ENCODE measurements at regions not wholly inside any gene's neighbourhood (a gene's known extent, or its start where the extent isn't known, plus 50 kb on each side); places are given as distances from the start of the nearest gene placed in this dataset.

DNA sequence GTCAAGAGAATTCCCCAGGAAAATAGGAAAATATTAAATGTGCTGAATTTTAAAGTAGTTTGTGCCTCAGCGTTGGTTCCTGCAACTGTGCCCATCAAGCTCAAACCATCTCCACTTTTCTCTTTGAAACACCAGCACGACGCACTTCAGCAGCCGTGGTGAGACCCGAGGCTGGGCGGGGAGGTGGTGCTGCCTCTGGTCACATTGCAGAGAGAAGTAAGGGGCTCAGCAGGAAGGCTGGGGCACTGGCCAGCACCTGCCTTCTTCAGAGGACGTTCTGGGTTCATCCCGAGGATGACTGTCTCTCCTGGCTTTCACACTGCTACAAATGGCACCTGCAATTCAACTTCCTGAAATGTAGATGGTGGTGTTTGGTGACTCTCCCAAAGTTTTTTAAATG lies 323.7 kb upstream of the SALL3 start:
- ATAC-seq (no peak), DNase-seq (no peak)

DNA sequence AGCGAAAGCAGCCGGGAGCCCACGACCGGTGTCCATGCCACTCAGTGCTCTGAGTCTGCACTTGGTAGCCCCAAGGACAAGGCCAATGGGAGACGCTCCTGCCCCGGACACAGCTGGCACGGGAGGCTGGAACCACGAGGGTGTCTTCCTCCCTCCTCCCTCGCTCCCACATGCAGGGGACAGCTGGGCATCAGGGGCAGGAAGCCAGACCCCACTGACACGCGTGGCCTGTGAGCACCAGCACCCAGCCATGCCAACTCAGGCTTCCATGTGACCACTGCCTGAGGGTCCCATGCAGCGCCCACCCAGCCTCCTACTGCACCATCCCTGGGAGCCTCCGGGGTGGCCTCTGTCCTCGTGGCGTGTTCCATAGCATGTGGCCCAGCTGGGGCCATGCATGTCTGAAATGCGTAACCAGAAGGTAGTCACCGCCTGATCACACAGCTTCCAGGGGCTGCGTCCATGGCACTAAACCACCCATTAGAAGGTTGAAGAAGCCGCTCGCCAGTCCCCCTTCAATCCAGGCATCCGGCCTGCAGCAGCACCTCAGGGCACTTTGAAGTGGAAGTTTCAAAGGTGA lies 323.2 kb upstream of the SALL3 start:
- DNase-seq: no peak

DNA sequence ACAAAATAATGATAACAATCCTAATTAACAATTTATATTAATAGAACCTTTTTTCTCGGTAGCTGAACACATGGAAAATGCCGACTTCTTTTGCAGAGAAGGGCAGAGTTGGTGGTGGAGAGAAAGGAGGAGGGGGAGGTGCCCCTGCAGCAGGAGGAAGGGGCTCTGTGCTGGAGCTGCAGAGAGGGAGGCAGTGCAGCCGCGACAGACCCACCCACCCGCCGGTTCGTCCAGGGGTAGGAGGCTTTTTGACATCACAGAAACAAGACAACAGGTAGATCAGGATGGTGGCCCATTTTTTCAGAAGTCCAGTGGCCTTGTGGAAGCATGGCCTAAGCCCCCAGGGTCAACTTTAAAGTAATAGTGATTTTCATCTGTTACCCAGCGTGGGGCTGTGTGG lies 321.1 kb upstream of the SALL3 start:
- ATAC-seq (no peak), DNase-seq (no peak)

More for the DNA sequence above, 323.2 kb upstream of the SALL3 start:
- no peak for ATAC-seq

DNA sequence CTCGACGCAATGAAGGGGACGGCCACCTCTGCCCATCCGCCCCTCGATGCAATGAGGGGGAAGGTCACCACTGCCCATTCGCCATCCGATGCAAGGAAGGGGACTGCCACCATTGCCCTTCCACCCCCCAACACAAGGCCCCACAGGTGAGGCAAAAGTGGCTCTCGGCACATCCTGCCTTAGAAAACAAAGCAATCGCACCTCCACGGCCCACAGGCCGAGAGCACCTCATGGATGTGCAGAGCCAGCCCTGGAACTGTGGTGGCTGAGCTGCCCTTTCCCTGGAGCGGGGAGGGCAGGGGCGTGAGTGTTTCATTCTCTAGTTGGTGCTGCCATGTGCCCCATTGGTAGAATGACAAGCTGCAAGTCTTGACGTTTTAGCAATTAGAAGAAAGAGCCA lies 320.6 kb upstream of the SALL3 start:
- ATAC-seq (no peak), DNase-seq (no peak)

- DNase-seq: peak; percentile 22
- ATAC-seq: peak; percentile 19
Observed at GRCh38 chr18:78659748-78660147, 319.9 kb upstream of the SALL3 start.

- ATAC-seq (no peak), DNase-seq (no peak)
Observed at GRCh38 chr18:78660311-78660710, 319.3 kb upstream of the SALL3 start.

- no peak for DNase-seq
- no peak for ATAC-seq
Observed at GRCh38 chr18:78661316-78661715, 318.3 kb upstream of the SALL3 start.

DNA sequence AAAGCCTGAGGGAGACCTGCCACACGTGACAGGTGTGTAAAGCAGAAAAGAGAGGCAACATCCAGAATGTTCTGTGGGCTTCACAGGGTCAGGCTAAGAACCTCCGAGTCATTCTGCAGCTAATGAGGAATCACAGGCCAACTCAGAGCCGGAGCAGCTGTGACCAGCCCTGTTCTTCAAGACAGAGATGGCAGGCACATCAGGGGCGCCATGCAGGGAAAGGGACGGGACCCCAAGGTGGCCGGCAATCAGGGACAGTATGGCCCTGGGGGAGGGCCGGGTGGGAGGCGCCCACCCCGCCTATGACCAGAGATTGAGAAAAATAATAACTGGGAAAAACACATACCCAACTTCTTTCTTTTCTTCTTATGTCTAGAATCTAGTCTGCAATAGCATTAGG lies 316.7 kb upstream of the SALL3 start:
- DNase-seq (no peak), ATAC-seq (no peak)

- no peak for DNase-seq
- no peak for ATAC-seq
Observed at GRCh38 chr18:78664048-78664447, 315.6 kb upstream of the SALL3 start.

DNA sequence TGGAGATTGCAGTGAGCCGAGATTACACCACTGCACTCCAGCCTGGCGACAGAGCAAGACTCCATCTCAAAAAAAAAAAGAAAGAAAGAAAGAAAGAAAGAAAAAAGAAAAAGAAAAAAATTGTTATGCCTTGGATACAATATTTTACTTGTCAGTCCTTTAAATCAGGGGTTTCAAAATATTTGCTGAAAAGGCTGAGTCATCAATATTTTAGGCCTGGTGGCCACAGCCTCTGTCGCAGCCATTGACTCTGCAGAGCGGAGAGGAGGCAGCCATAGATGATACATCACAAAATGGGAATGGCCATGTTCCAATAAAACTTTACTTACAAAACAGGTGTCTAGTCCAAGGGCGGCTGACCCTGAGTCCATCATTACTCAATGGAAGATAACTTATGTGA lies 314.8 kb upstream of the SALL3 start:
- no peak for ATAC-seq
- no peak for DNase-seq

DNA sequence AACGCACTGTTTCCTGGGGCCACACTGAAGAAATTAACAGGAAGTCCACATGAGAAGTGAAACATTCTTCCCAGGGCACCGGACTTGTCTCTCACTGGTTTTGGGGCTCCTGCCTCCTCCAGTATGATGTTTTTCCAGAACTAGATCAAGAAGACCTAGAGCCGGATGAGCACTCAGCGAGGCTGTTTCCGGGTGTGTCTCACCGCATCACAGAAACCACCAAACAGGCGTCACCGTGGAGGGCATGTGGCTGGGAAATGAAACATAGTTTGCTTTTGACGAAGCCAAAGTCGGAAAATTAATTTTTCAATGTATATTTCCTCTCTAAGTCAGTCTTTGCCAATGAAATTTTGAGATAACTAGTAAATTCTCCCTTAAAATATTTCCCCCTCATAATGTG lies 314.0 kb upstream of the SALL3 start:
- no peak for DNase-seq
- no peak for ATAC-seq

DNA sequence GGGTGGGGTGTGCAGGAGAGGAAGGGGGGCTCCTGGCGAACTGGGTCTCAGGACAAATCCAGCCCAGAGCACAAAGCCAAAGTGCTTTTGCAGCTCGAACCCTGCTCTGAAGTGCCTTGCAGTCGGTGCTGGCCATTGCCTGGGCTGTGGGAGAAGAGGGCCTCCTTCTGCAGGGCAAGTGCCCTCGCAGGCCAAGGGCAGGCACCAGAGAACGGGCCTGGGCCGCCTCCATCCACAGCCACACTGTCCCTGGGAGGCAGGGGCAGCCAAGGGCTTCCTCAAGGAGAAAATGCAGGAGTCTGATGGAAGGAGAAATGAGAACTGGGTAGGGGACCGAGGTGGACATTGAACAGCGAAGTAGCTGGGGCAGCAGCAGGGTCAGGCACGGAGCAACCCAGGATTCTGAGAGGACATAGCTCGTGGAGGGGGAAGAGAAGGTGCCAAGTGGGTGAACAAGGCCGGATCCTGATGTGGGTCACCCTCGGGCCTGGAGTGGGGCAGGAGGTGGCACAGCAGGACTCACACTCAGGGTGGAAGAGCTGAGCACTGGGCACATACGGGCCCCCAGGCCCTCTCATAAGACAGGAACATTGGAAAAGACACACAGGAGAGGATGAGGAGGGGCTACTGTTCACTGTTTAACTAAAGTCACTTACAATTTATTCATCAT lies 312.8 kb upstream of the SALL3 start:
- no peak for ATAC-seq

DNA sequence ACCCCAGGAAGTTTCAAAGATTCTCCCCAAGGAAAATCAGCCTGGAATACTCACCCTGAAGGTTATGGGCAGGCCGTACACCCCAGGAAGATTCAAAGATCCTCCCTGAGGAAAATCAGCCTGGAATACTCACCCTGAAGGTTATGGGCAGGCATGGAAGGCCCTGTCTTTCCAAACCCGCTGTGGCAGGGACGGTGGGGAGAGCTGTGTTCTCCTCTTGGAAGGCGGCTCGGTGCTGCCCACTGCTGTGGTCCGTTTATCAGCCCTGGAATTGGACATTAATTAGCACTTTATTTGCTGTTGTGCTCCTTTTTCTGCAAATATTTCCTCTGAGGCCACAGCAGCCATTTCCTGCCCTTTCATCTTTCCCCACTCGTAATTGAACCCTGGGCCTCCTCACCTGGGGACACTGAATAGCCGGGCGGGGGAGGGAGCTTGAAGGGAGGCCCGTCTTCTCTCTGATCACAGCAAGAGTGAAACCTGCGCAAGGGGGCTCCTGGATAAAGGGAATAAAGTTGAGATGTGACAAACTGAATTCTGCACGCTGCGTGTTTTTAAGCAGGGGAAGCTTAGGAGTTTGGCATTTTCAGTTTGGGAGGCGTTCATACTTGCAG lies 308.7 kb upstream of the SALL3 start:
- ATAC-seq (no peak), DNase-seq (no peak)

More for the DNA sequence above, 312.8 kb upstream of the SALL3 start:
- DNase-seq: no peak

DNA sequence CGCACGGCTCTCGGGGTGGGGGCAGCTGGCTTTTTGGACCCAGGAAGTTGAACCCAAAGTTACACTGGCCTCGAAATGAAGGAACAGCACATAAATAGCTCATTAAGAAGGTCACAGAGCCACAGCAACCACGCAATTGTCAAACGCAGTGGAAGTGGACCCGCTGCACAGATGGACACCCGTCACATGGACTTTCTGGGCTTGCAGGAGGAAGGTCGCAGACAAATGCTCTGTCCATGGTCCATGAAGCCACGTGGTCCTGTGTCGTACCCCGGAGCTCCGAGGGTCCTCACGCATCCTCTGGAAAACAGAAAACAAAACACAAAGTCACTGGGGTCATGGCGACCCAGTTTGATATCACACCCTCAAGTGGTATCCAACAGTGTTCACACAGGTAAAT lies 308.1 kb upstream of the SALL3 start:
- DNase-seq (no peak), ATAC-seq (no peak)

DNA sequence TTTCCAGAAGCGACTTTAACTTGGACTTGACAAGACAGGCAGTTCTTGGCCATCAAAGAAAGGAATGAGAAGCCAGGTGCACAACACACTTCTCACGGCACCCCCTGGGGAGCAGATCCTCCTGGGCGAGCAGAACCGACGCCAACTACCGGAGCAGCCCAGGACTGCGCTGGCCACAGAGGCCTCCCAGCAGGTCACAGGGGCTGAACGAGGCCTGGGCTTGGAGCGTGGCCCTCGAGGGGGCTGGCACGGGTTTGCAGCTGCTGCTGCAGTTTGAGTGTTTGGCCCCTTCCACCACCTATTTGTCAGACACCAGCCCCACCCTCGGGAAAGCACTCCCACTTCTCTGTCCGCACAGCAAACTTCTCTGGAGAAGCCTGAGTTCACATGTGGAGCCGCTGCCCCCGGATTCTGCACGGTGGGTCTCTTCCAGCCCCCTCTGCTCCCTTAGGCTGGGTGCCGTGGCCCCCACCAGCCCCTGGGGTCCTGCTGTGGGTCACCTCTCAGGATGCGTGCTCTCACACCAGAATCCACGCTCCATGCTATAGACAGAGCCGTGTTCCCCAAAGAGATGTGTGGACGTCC lies 306.7 kb upstream of the SALL3 start:
- ATAC-seq (no peak), DNase-seq (no peak)

GRCh38 chr18:78673516-78674321 lies 305.9 kb upstream of the SALL3 start:
- DNase-seq (no peak), ATAC-seq (no peak)

DNA sequence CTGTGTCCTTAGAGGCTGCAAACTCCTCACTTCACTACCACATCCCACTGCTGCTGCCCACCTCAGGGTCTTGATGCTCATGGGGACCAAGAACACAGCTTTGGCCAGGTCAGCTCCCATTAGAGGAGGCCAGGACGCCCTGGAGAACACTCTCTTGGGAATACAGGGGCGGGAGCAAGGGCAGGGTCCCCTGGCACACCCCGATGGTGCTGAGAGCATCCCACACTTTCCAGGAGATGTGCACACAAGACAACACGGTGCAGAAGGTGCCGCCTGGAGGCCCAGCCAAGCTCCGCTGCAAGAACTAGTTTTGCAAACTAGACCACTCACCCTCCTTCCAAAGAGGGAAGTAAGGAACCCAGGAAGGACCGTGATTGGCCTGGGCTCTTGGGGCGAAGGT lies 304.4 kb upstream of the SALL3 start:
- ATAC-seq (no peak), DNase-seq (no peak)

DNA sequence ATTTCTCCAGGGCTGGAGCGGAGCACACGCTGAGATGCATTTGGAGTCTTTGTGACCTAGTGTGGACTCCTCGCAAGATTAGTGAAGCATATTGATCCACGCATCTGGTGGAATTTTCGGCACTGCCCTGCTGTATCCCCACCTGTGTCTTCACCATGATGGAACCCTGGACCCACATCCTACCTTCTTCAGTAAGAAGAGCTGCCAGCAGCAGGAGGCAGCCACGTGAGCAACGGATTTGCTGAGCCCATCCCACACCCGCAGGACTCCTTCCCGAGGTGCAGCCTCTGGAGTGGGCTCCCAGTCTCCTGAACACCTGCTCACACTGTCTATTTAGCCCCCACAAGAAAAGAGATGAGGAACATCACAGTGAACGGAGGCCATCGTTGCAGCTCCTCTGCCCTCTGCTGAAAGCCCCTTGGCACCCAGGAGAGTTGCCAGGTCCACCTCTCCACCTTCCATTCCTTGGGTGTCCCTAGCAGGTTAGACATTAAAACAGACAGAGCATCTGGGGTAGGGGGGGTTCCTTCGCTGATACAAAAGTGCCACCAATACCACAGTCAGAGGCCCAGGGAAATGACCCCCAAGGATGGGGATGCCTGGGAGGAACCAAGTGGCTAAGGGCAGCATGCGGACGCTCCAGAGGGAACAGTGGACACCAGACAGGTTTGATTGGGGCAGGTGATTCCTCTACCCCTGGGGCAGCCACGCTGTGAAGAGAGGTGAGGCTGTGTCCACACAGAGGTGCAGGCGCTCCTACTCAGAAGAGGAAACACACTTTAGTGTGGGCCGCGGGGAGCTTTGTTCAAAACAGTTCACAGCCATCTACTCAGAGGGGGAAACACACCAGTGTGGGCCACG lies 302.8 kb upstream of the SALL3 start:
- DNase-seq (no peak), ATAC-seq (no peak)

GRCh38 chr18:78677483-78678317 lies 301.9 kb upstream of the SALL3 start:
- peak; percentile 24 for ATAC-seq
- no peak for DNase-seq

- DNase-seq: no peak
- ATAC-seq: peak; percentile 4
Observed at GRCh38 chr18:78678318-78678695, 301.3 kb upstream of the SALL3 start.

DNA sequence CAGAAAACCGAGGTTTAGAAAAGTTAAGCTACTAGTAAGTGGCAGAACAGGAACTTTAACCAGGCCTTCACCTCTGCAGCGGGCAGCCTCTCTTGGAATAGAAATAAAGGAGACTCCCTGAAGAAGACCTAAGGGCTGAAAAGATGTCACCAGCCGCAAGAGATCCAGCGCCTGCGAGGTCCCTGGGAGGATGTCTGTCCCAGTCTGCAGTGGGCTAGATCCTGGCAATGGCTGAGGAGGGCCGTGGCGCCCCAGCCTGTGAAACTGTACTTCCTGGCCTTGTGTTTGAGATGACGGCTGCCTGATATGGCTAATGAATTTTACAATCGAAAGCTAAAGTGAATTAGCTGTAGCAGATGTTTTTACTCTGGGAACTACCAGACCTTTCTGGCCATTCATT lies 300.6 kb upstream of the SALL3 start:
- DNase-seq (no peak), ATAC-seq (no peak)
